ENCODE measurements at regions not wholly inside any gene's neighbourhood (a gene's known extent, or its start where the extent isn't known, plus 50 kb on each side); places are given as distances from the start of the nearest gene placed in this dataset.

- no peak for DNase-seq (ENCODE audit: low spot score)
- TF ChIP-seq, protein P1, sequence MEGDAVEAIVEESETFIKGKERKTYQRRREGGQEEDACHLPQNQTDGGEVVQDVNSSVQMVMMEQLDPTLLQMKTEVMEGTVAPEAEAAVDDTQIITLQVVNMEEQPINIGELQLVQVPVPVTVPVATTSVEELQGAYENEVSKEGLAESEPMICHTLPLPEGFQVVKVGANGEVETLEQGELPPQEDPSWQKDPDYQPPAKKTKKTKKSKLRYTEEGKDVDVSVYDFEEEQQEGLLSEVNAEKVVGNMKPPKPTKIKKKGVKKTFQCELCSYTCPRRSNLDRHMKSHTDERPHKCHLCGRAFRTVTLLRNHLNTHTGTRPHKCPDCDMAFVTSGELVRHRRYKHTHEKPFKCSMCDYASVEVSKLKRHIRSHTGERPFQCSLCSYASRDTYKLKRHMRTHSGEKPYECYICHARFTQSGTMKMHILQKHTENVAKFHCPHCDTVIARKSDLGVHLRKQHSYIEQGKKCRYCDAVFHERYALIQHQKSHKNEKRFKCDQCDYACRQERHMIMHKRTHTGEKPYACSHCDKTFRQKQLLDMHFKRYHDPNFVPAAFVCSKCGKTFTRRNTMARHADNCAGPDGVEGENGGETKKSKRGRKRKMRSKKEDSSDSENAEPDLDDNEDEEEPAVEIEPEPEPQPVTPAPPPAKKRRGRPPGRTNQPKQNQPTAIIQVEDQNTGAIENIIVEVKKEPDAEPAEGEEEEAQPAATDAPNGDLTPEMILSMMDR (IDR thresholded peaks at IDR 0.05; ENCODE audit: borderline replicate concordance, control extremely low read depth, extremely low read depth, insufficient read depth, missing control alignments) = no peak
- in situ Hi-C loops (cut with MboI; ENCODE audit: low sequenced_read_pairs, unreplicated experiment) = no loop called here
Observed at GRCh38 chr14:82239223-82239622, 705.6 kb upstream of the SEL1L start.

- TF ChIP-seq, protein P1 (IDR thresholded peaks at IDR 0.05; ENCODE audit: borderline replicate concordance, control extremely low read depth, extremely low read depth, insufficient read depth, missing control alignments) = no peak
- no peak for DNase-seq (ENCODE audit: low spot score)
- in situ Hi-C loops (cut with MboI; ENCODE audit: low sequenced_read_pairs, unreplicated experiment) = no loop called here
Observed at GRCh38 chr14:82244791-82245190, 711.1 kb upstream of the SEL1L start.

- DNase-seq (ENCODE audit: low spot score) = no peak
- TF ChIP-seq, protein P1 (IDR thresholded peaks at IDR 0.05; ENCODE audit: borderline replicate concordance, control extremely low read depth, extremely low read depth, insufficient read depth, missing control alignments) = no peak
- in situ Hi-C loops (cut with MboI; ENCODE audit: low sequenced_read_pairs, unreplicated experiment) = no loop called here
Observed at GRCh38 chr14:82251494-82251893, 717.8 kb upstream of the SEL1L start.

GRCh38 chr14:82270286-82270685, 736.6 kb upstream of the SEL1L start:
- DNase-seq (ENCODE audit: low spot score) = no peak
- TF ChIP-seq, protein P1 (IDR thresholded peaks at IDR 0.05; ENCODE audit: borderline replicate concordance, control extremely low read depth, extremely low read depth, insufficient read depth, missing control alignments) = no peak
- in situ Hi-C loops (cut with MboI; ENCODE audit: low sequenced_read_pairs, unreplicated experiment) = no loop called here

DNA sequence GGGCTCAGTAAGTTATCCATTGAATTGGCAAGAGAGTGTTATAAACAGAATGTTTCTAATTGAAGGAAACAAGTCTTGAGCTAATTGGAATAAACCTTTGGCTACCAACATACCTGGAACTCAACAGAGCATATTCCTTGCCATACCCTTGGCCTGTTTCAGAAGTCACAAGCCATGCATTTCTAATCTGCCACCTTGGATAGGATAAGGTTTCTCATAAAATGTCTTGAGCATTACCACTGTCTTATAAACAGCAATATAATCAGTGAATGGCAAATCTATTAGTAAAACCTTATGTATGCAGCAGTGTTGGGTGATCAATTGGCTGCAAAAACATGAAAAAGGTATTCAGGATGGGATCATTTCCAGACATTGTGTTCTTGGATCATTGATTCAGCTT, 765.2 kb upstream of the SEL1L start:
- in situ Hi-C loops (cut with MboI; ENCODE audit: low sequenced_read_pairs, unreplicated experiment) = no loop called here
- no peak for DNase-seq (ENCODE audit: low spot score)
- TF ChIP-seq, protein P1 (IDR thresholded peaks at IDR 0.05; ENCODE audit: borderline replicate concordance, control extremely low read depth, extremely low read depth, insufficient read depth, missing control alignments) = no peak

DNA sequence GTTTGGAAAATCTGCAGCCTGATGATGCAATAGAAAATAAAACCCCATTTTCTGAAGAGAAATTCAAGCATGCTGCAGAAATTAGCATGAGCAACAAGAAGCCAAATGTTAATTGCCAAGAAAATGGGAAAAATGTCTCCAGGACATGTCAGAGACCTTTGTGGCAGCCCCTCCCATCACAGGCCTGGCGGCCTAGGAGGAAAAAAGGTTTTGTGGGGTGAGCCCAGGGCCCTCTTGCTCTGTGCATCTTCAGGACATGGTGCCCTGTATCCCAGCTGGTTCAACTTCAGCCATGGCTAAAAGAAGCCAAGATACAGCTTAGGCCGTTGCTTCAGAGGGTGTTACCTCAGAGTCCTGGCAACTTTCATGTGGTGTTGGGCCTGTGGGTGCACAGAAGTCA, 775.5 kb upstream of the SEL1L start:
- in situ Hi-C loops (cut with MboI; ENCODE audit: low sequenced_read_pairs, unreplicated experiment) = no loop called here
- no peak for DNase-seq (ENCODE audit: low spot score)
- TF ChIP-seq, protein P1 (IDR thresholded peaks at IDR 0.05; ENCODE audit: borderline replicate concordance, control extremely low read depth, extremely low read depth, insufficient read depth, missing control alignments) = no peak

DNA sequence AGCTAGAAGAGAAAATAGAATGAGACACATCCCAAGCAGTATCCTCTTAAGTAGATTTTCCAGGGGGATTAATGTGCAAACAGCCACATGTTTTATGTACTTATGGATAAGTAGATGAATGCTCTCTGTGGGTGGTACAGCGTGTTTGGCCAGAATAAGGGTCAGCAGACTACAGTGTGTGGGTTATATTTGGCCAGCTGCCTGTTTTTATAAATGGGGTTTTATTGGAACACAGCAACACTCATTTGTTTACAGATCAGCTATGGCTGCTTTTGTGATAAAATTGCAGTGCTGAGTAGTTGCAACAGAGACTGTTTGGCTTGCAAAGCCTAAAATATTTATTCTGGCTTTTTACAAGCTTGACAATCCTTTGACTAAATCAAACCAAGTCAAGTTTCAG, 780.2 kb upstream of the SEL1L start:
- no peak for DNase-seq (ENCODE audit: low spot score)
- TF ChIP-seq, protein P1 (IDR thresholded peaks at IDR 0.05; ENCODE audit: borderline replicate concordance, control extremely low read depth, extremely low read depth, insufficient read depth, missing control alignments) = no peak
- in situ Hi-C loops (cut with MboI; ENCODE audit: low sequenced_read_pairs, unreplicated experiment) = no loop called here

Measured in GM13976 (cell line).